Endothelial cell of umbilical vein (primary cell): ENCODE measurements at regions not wholly inside any gene's neighbourhood (a gene's known extent, or its start where the extent isn't known, plus 50 kb on each side); places are given as distances from the start of the nearest gene placed in this dataset.

Experiments
- FOS ChIP-seq: IDR thresholded peaks from 2 replicates; pipeline ENCODE4 v1.6.1; 2011; ENCODE audit warnings: mild to moderate bottlenecking, low read length, moderate library complexity, borderline replicate concordance; ENCODE audit not compliant: insufficient read depth
- POLR2A ChIP-seq: IDR thresholded peaks from 2 replicates; pipeline ENCODE4 v1.6.1; 2012; ENCODE audit warnings: low read depth, mild to moderate bottlenecking, control low read depth, low read length
- TF ChIP-seq, protein P1 (sequence below), 2 donors: IDR thresholded peaks; 1 replicate in 1 of 2; 2 replicates in 1 of 2; pipeline ENCODE4 v1.5.1; 2011; ENCODE audit warnings: low read length in 2 of 2, mild to moderate bottlenecking in 2 of 2, moderate library complexity in 2 of 2, control low read depth in 1 of 2, inconsistent platforms in 1 of 2, low read depth in 1 of 2; ENCODE audit not compliant: insufficient read depth in 1 of 2; ENCODE audit errors: extremely low read depth in 1 of 2
- TF ChIP-seq, protein P2 (sequence below): IDR thresholded peaks from 2 replicates; pipeline ENCODE4 v1.6.1; 2011; ENCODE audit not compliant: insufficient read depth, insufficient read length

DNA sequence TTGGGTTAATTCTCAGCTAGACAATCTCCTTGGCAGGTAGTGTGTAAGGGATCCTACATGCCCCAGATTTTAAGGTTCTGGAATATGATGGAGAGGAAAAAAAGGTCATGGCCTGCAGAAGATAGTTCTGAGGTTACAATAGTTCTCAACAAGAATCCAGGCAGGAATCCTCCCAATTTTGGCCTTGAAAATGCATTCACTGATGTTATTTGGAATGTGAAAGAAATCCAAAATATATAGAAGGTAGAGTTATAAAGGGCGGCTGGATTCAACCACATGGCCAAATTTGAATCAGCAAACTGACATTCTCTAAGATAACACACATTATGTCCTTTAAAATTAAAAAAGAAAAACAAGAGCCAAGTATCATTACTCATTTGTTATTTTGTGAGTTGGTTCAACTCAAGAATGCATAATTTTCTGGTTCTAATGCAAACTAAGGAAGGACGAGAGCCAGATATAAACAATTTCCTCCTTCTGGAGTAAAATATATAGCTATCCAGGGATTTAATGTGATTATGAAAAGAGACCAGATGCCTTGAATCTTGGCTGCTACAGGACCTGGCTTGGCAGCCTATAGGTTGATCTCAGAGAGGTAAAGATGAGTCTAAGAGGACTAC is 177.0 kb upstream of the G2E3 start:
- TF ChIP-seq, protein P1, sequence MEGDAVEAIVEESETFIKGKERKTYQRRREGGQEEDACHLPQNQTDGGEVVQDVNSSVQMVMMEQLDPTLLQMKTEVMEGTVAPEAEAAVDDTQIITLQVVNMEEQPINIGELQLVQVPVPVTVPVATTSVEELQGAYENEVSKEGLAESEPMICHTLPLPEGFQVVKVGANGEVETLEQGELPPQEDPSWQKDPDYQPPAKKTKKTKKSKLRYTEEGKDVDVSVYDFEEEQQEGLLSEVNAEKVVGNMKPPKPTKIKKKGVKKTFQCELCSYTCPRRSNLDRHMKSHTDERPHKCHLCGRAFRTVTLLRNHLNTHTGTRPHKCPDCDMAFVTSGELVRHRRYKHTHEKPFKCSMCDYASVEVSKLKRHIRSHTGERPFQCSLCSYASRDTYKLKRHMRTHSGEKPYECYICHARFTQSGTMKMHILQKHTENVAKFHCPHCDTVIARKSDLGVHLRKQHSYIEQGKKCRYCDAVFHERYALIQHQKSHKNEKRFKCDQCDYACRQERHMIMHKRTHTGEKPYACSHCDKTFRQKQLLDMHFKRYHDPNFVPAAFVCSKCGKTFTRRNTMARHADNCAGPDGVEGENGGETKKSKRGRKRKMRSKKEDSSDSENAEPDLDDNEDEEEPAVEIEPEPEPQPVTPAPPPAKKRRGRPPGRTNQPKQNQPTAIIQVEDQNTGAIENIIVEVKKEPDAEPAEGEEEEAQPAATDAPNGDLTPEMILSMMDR (IDR thresholded peaks at IDR 0.05; ENCODE audit: extremely low read depth in 1 of 2, insufficient read depth in 1 of 2, low read depth in 1 of 2, low read length in 2 of 2), result no peak
- TF ChIP-seq POLR2A (no peak), FOS (no peak)
- TF ChIP-seq, protein P2, sequence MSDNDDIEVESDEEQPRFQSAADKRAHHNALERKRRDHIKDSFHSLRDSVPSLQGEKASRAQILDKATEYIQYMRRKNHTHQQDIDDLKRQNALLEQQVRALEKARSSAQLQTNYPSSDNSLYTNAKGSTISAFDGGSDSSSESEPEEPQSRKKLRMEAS, result no peak
